T-helper 1 cell treated with Interleukin-12 subunit alpha and Interleukin-12 subunit beta and Interleukin-4 antibody, amounts not matched to agents 30 μg/mL and 1 μg/mL, for 36 hours (primary cell): ENCODE measurements at regions not wholly inside any gene's neighbourhood (a gene's known extent, or its start where the extent isn't known, plus 50 kb on each side); places are given as distances from the start of the nearest gene placed in this dataset.

Experiments used
- H3K27ac Mint-ChIP-seq: one replicate; pipeline ENCODE4 v1.8.0; 2021; ENCODE audit warnings: mild to moderate bottlenecking, mixed read lengths
- H3K27me3 Mint-ChIP-seq: one replicate; pipeline ENCODE4 v1.8.0; 2021; ENCODE audit warnings: low read depth, mixed read lengths
- H3K36me3 Mint-ChIP-seq: one replicate; pipeline ENCODE4 v1.8.0; 2021; ENCODE audit warnings: low read depth, mixed read lengths
- H3K4me1 Mint-ChIP-seq: one replicate; pipeline ENCODE4 v1.8.0; 2021; ENCODE audit warnings: low read depth, mixed read lengths
- H3K4me3 Mint-ChIP-seq: one replicate; pipeline ENCODE4 v1.8.0; 2021; ENCODE audit warnings: mild to moderate bottlenecking, moderate library complexity, mixed read lengths
- H3K9me3 Mint-ChIP-seq: one replicate; pipeline ENCODE4 v1.8.0; 2021; ENCODE audit warnings: mixed read lengths

DNA sequence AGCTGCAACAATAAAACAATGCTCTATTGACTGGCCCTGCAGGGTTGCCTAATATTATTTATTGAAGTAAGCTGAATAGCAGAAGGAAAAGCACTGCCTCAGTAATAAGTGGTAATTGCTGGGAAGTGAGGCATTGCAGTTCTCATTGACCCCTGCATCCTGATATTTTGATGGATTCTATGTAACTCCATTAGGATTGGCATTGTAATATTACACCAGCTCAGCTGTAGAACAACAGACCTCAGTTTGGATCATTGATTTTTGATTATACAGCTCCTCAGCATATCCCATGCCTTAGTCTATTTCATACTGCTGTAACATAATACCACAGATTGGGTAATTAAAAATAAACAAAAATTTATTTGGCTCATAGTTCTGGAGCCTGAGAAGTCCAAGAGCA, 650.6 kb upstream of the SALL1 start:
- H3K4me1 Mint-ChIP-seq: no peaks in the 10 kb centered on the region
- no peak overlapping the region for H3K4me3 Mint-ChIP-seq
- H3K27ac Mint-ChIP-seq: no peak overlapping the region
- peaks cover 7% of the 10 kb centered on the region for H3K9me3 Mint-ChIP-seq
- no peaks in the 10 kb centered on the region for H3K27me3 Mint-ChIP-seq
- no peaks in the 10 kb centered on the region for H3K36me3 Mint-ChIP-seq

DNA sequence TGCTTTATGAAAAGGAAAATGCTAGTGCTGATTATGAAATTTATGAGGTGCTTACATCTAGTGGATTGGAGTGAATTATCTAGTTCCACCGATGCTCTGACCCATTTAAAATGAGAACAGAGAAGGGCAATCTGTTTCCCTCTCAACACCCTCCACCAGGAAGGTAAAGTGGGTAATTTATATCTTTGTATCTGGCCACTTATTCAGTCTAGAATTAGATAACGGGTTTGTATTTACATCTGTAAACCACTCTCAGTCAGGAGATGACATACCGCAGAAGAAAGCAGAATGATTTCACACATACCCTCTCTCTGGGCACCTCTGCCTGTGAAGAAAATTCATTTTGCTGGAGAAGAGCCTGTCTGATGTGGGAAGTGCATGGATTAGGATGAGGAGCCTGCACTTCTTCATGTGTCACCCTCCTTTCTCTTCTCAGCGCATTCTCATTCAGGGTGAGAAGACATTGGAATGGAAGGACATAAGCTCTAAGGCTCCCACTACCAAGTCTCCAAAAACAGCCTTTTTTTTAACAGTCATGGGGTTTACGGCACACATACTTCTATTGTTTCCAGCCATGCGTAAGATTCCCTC, 646.7 kb upstream of the SALL1 start:
- Mint-ChIP-seq H3K4me3 (no peak overlapping the region), H3K27me3 (no peaks in the 10 kb centered on the region), H3K27ac (no peak overlapping the region), H3K4me1 (no peaks in the 10 kb centered on the region), H3K36me3 (no peaks in the 10 kb centered on the region), H3K9me3 (peaks cover 11% of the 10 kb centered on the region)

DNA sequence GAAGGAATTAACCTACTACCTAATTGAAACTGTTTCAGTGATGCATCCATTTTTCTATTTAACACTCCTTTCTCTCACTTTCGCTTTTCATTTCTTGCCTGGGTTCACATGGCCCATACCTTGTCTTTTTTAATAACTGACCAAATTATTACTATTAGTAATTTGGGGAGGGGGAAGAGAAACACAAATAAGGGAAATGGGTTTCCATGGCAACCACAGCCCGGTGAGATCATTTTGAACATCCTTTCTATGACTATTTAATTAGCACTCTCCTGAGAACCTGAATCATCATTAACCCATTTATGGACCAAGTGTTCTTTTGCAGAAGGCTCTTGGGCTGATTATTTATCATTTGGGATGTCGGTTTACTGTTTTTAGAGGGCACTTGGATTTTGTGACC, 628.2 kb upstream of the SALL1 start:
- Mint-ChIP-seq H3K4me3 (no peak overlapping the region), H3K4me1 (no peaks in the 10 kb centered on the region), H3K36me3 (no peaks in the 10 kb centered on the region), H3K9me3 (peaks cover 7% of the 10 kb centered on the region), H3K27me3 (no peaks in the 10 kb centered on the region), H3K27ac (no peak overlapping the region)

DNA sequence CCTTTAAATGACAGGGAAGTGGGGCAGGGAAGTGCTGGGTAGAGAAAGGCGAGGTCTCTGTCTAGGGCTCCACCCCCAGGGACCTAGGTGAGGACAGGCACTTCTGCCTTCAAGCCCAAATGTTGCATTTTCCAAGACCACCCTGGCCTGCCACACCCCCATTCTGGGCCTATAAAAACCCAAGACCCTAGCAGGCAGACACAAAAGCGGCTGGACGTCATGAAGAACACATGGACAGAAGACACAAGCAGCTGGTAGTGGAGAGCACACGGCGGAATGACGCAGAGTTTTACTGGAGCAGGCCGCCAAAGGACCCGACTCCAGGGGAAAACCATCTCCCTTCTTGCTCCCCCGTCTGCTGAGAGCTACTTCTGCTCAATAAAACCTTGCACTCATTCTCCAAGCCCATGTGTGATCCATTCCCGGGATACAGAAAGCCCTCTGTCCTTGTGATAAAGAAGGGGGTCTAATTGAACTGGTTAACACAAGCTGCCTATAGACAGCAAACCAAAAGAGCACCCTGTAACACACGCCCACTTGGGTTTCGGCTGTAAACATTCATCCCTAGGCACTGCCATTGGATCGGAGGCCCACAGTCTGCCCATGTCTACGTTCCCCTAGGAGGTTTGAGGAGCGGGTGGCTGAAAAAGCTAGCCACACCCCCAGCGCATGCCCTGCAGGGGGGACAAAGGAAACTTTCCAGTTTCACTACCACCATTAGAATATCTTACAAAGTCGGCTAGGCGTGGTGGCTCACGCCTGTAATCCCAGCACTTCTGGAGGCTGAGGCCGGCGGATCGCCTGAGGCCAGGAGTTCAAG, 622.2 kb upstream of the SALL1 start:
- Mint-ChIP-seq H3K36me3 (no peaks in the 10 kb centered on the region), H3K27ac (no peak overlapping the region), H3K4me1 (peaks cover 3% of the 10 kb centered on the region), H3K9me3 (peaks cover 1% of the 10 kb centered on the region), H3K4me3 (no peak overlapping the region), H3K27me3 (no peaks in the 10 kb centered on the region)

DNA sequence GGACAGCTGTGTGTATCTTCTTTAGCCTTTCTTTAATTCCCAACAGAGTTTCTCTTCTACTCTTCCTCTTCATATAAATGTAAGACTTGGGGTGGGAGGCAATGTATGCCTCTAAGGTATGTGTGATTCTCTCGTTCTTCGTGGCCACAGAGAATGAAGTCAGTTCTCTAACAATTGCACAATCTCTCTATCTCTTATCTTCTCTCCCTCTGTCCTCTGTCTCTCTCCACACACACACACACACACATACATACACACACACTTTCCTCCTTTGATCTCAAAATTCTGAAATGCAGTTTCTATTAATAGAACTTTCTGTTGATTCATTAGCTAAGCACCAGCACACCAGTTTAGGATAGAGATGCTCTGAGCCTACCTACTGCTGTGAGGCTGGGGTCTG, 615.7 kb upstream of the SALL1 start:
- H3K4me3 Mint-ChIP-seq: no peak overlapping the region
- no peak overlapping the region for H3K27ac Mint-ChIP-seq
- H3K9me3 Mint-ChIP-seq: no peaks in the 10 kb centered on the region
- no peaks in the 10 kb centered on the region for H3K36me3 Mint-ChIP-seq
- peaks cover 9% of the 10 kb centered on the region for H3K27me3 Mint-ChIP-seq
- H3K4me1 Mint-ChIP-seq: peaks cover 6% of the 10 kb centered on the region

DNA sequence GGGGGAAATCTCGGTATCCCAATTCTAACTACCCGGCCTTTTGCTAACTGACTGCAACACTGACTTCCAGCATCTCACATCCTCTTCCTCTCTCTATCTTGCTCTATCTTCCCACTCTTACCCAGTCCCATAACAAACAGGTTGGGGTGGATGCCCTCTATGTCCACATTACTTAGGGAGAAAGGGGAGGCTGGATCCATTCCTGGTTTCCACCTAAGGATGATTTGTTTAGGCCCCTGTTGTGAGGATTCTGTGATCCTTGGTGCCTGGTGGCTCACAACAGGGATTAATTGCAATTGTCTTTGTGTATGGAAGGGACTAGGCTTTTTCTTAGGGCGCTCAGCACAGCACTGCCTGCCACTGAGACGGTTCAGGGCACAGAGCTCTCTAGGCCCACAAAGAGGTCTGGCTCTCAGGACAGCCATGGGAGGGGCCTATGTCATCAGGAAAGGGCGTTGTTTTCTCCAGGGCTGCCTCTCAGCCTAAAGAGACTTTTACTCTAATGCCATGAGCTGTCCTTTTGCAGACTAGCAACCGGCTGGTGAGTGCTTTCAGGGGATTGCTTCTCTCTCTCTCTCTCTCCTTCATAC, 612.1 kb upstream of the SALL1 start:
- H3K36me3 Mint-ChIP-seq: no peaks in the 10 kb centered on the region

DNA sequence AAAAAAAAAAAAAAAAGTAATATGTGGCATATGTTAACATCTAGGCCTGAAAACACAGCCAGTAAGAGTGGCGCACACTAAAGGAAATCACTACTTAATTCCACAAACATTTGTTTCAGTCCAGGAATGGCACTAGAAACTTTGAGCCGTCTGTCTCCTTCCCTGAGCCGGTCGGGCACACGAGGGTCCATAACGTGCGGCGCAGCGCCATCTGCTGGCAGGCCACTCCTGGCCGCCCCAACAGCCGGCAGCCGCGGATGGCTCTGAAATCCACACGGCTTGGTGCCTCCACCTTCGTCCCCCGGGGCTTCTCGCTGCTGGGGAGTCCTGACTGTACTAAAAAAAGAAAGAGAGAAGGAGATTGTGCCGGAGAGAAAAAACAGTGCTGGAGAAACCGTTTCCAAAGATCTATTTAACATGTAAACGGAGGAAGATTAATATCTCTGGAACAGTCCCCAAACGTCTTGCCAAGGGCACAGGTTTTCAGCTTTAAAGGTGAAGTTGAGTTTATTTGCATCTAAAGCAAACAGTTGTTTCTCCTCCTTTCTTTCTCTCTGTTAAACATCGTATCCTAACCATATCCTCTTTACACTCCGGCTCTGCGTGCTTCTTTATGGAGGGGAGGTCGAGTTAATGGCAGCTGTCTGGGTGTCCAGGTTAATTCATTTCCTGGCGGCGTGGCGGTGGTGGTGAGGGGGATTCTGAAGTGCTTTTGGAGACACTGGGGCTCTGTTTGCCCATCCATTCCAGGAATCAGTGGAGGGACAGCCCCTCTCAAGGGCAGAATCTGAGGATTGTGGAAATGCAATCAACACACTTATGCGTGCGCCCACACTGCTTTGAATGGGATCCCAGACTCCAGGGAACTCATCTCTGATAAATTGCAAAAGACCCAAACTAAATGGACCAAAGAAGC, 611.3 kb upstream of the SALL1 start:
- Mint-ChIP-seq H3K27me3 (peaks cover 10% of the 10 kb centered on the region), H3K27ac (no peak overlapping the region), H3K36me3 (no peaks in the 10 kb centered on the region), H3K4me3 (no peak overlapping the region), H3K4me1 (peaks cover 3% of the 10 kb centered on the region), H3K9me3 (no peaks in the 10 kb centered on the region)

More for the DNA sequence above, 612.1 kb upstream of the SALL1 start:
- Mint-ChIP-seq H3K27ac (no peak overlapping the region), H3K4me1 (peaks cover 3% of the 10 kb centered on the region), H3K9me3 (no peaks in the 10 kb centered on the region), H3K4me3 (no peak overlapping the region), H3K27me3 (peaks cover 10% of the 10 kb centered on the region)

DNA sequence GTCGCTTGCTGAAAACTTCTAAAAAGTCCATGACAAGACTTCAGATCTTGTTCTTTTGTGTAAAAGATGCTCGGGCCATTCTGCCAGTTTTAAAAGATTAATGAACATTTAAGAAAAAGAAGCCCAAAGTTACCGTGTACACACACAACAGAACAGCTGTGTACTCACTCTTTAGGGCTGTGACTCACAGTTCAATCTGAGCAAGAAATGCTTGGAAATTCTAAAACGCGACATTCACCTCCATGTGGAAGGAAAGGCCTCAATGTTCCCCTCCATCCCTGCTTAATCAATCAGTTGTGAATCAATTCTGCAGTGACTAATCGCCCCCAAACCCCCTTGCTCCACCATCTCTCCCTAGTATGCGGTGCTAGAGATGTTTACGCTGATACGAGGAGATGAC, 609.9 kb upstream of the SALL1 start:
- H3K4me1 Mint-ChIP-seq: peaks cover 3% of the 10 kb centered on the region
- H3K4me3 Mint-ChIP-seq: no peak overlapping the region
- H3K27me3 Mint-ChIP-seq: peaks cover 10% of the 10 kb centered on the region
- H3K9me3 Mint-ChIP-seq: no peaks in the 10 kb centered on the region
- no peaks in the 10 kb centered on the region for H3K36me3 Mint-ChIP-seq
- H3K27ac Mint-ChIP-seq: no peak overlapping the region

DNA sequence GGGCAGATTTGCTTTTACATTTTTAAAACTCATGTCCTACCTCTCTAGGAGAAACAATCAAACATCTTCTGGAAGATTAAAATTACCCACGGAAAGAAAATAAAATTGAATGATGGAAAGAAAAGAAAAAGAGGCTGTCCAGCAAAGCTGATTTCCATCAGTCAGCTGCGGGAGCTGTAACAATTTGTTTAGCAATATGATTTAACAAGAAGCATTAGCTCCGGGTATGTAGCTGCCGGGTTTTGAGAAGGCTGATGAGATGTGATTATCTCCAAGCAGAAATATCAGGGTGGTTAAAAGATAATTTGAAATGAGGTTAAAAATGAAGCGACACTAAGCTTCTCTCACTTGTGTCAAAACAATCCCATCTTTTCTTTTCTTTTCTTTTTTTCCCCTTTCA, 608.9 kb upstream of the SALL1 start:
- H3K4me3 Mint-ChIP-seq: no peak overlapping the region
- H3K27ac Mint-ChIP-seq: no peak overlapping the region
- peaks cover 10% of the 10 kb centered on the region for H3K27me3 Mint-ChIP-seq
- no peaks in the 10 kb centered on the region for H3K9me3 Mint-ChIP-seq
- peaks cover 3% of the 10 kb centered on the region for H3K4me1 Mint-ChIP-seq
- no peaks in the 10 kb centered on the region for H3K36me3 Mint-ChIP-seq

DNA sequence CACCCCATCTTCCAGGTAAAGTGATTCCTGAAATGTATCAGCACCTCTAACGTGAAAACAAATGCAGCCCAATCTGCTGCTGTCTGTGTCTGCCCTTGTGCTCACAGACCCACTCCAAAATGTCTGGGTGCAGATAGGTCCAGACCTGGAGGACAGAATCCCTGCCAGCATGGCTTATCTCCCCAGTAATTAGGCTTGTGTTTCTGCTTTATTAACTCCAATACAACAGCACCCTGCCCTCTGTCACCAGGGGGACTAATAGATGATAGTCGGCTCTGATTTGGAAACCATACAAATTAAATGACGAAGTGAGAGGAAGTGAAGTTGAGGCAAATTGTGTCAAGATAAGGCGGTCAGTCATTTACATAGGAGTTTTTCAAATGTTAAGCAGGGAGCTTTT, 608.3 kb upstream of the SALL1 start:
- peaks cover 10% of the 10 kb centered on the region for H3K27me3 Mint-ChIP-seq
- H3K4me1 Mint-ChIP-seq: peaks cover 3% of the 10 kb centered on the region
- no peak overlapping the region for H3K27ac Mint-ChIP-seq

DNA sequence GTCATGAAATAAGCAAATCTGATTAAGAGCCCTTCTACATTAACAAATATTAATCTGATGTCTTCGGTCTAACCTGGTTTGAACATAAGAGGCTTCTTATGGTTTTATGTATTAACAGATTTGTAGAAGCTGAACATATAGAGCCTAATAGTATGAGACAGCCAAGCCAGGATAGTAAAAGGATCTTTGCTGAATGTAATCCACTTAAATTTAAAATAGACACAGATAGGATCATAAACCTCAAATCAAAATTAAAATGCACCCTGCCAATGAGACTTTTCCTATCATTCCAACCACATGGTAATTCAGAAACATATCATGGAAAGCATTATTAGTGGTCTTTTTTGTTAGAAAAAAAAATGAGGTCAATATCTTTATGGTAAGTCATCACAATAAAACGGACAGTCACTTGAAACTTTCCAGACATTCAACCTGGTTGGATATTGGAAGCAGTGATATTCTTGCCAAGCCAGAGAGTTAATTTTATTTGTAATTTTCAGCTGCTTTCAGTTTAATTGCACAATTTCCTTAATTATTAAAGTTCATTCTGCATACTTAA, 606.9 kb upstream of the SALL1 start:
- no peak overlapping the region for H3K27ac Mint-ChIP-seq
- H3K27me3 Mint-ChIP-seq: peaks cover 10% of the 10 kb centered on the region
- H3K36me3 Mint-ChIP-seq: no peaks in the 10 kb centered on the region
- H3K9me3 Mint-ChIP-seq: no peaks in the 10 kb centered on the region
- no peak overlapping the region for H3K4me3 Mint-ChIP-seq
- peaks cover 3% of the 10 kb centered on the region for H3K4me1 Mint-ChIP-seq

More for the DNA sequence above, 608.3 kb upstream of the SALL1 start:
- Mint-ChIP-seq H3K9me3 (no peaks in the 10 kb centered on the region), H3K36me3 (no peaks in the 10 kb centered on the region), H3K4me3 (no peak overlapping the region)

DNA sequence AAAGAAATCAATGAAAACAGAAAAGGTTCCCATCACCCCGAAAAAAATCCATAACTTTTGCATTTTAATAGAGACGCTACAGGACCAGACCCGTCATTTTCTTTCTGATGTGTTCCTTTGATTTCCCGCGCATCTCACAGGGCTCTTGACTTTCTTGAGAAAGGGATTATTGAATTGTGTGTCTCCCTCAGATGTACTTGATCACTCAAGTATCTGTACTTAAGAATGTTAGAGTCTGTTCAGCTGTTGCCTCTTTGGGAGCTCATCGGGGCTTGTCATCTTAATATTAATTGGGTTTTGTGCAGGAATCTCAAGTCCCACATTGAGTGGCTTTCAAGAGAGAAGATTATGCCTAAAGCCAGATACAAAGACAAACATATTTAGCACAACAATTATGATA, 606.4 kb upstream of the SALL1 start:
- Mint-ChIP-seq H3K27ac (no peak overlapping the region), H3K27me3 (peaks cover 8% of the 10 kb centered on the region), H3K4me1 (peaks cover 3% of the 10 kb centered on the region), H3K9me3 (no peaks in the 10 kb centered on the region), H3K4me3 (no peak overlapping the region), H3K36me3 (no peaks in the 10 kb centered on the region)

DNA sequence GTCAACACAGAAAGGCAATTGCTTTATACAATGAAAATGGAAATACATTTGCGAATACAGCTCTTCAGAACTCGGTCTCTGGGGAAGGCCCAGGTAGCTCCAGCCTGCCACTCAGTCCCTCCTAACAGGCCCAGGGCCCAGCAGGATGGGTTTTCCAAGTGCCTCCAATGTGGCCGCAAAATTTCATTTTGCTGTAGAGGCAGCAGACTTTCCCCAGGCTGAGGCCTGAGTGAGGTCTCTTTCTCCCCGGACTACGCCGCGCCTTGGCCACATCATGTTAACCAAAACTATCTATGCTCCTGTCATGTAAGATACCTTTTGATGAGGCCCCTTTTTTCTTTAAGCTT, 606.0 kb upstream of the SALL1 start:
- Mint-ChIP-seq H3K9me3 (no peaks in the 10 kb centered on the region), H3K4me3 (no peak overlapping the region), H3K27ac (no peak overlapping the region), H3K27me3 (peaks cover 4% of the 10 kb centered on the region), H3K4me1 (peaks cover under 1% of the 10 kb centered on the region), H3K36me3 (no peaks in the 10 kb centered on the region)

DNA sequence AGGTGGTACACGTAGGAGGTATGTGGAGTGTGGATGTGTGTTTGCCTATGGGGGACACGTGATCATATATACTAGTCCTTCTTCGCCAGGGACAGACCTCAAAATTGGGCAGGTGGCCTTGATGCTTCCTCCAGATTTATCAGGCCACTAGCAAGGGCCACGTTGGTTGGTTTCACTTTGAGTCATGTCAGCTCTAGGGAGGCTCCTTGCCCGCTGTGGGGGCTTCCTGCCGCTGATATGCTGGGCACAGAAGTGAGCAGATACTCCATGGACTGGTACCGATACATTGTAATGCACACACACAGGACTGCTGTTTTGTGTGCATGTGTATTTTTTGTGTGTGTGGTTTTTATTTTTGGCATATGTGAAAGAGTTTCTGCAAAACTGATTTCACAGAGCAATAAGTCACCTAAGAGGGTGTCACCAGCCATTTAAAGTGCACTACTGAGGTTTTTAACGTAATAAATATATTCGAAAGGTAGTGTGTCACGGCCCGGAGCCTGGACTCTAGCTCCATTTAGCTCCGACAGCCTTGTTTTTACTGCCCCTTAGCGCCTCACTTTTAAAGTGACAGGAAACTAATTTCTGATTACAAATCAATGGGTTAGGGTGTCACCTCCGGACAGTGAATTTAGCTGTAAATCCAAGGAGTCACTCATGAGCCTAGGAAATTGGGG, 605.5 kb upstream of the SALL1 start:
- Mint-ChIP-seq H3K27me3 (no peaks in the 10 kb centered on the region), H3K4me3 (no peak overlapping the region), H3K36me3 (no peaks in the 10 kb centered on the region), H3K9me3 (no peaks in the 10 kb centered on the region), H3K4me1 (no peaks in the 10 kb centered on the region), H3K27ac (no peak overlapping the region)
